WTC11 (cell line): ENCODE measurements at regions not wholly inside any gene's neighbourhood (a gene's known extent, or its start where the extent isn't known, plus 50 kb on each side); places are given as distances from the start of the nearest gene placed in this dataset.

ENCODE experiments used
- RORB ChIP-seq: fragments of 250-450 bp; sonication (Bioruptor Pico); IDR thresholded peaks from 2 replicates; pipeline ENCODE4 v1.9.0; 2021; ENCODE audit warnings: mild to moderate bottlenecking
- SMAD4 ChIP-seq: sonication (generic); formaldehyde crosslinking; IDR thresholded peaks from 2 replicates; pipeline ENCODE4 v1.8.0; 2022; ENCODE audit warnings: mild to moderate bottlenecking, missing genetic modification reagents
- SP1 ChIP-seq: sonication (generic); formaldehyde crosslinking; conservative IDR thresholded peaks from 2 replicates; pipeline ENCODE4 v1.8.1; 2022; ENCODE audit warnings: missing genetic modification reagents
- TCF7 ChIP-seq: sonication (generic); formaldehyde crosslinking; IDR thresholded peaks from 2 replicates; pipeline ENCODE4 v1.8.0; 2022; ENCODE audit warnings: mild to moderate bottlenecking, low read depth, missing genetic modification reagents, moderate library complexity
- TP53 ChIP-seq: sonication (generic); formaldehyde crosslinking; IDR thresholded peaks from 2 replicates; pipeline ENCODE4 v1.8.1; 2023; ENCODE audit warnings: mild to moderate bottlenecking, missing genetic modification reagents
- TF ChIP-seq, protein P1 (sequence below): sonication (generic); formaldehyde crosslinking; IDR thresholded peaks from 2 replicates; pipeline ENCODE4 v1.8.1; 2022; ENCODE audit warnings: mild to moderate bottlenecking, missing genetic modification reagents, moderate library complexity, borderline replicate concordance
- TF ChIP-seq, protein P2 (sequence below): fragments of 200-600 bp; IDR thresholded peaks from 2 replicates; pipeline ENCODE4 v1.8.0; 2022; ENCODE audit warnings: antibody characterized with exemption

DNA sequence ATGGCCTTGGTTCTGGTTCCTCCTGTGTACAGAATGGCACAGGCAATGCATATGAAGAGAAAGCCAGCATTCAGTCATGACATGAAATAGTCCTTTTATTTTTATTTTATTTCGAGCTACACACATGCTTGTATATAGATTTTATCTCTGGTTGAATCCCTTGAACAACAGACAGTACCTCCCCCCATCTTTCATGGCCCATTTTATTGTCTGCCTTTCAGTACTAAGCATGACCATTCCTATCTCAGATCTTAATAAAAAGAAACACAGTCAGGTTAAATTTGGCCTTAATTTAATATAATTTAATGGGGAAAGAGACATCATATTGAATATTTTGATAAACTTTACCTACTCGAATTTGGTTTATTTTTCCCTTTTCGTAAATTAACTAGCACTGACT is 76.4 kb upstream of the VANGL1 start:
- TF ChIP-seq, protein P1, sequence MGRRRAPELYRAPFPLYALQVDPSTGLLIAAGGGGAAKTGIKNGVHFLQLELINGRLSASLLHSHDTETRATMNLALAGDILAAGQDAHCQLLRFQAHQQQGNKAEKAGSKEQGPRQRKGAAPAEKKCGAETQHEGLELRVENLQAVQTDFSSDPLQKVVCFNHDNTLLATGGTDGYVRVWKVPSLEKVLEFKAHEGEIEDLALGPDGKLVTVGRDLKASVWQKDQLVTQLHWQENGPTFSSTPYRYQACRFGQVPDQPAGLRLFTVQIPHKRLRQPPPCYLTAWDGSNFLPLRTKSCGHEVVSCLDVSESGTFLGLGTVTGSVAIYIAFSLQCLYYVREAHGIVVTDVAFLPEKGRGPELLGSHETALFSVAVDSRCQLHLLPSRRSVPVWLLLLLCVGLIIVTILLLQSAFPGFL = no peak
- TF ChIP-seq SMAD4 (CRISPR knock-in tag) (no peak), SP1 (CRISPR knock-in tag) (no peak), TP53 (CRISPR knock-in tag) (no peak), RORB (CRISPR knock-in tag) (no peak), TCF7 (CRISPR knock-in tag) (no peak)
- TF ChIP-seq, protein P2, sequence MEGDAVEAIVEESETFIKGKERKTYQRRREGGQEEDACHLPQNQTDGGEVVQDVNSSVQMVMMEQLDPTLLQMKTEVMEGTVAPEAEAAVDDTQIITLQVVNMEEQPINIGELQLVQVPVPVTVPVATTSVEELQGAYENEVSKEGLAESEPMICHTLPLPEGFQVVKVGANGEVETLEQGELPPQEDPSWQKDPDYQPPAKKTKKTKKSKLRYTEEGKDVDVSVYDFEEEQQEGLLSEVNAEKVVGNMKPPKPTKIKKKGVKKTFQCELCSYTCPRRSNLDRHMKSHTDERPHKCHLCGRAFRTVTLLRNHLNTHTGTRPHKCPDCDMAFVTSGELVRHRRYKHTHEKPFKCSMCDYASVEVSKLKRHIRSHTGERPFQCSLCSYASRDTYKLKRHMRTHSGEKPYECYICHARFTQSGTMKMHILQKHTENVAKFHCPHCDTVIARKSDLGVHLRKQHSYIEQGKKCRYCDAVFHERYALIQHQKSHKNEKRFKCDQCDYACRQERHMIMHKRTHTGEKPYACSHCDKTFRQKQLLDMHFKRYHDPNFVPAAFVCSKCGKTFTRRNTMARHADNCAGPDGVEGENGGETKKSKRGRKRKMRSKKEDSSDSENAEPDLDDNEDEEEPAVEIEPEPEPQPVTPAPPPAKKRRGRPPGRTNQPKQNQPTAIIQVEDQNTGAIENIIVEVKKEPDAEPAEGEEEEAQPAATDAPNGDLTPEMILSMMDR = no peak
